Caco-2 (cell line): ENCODE measurements at regions not wholly inside any gene's neighbourhood (a gene's known extent, or its start where the extent isn't known, plus 50 kb on each side); places are given as distances from the start of the nearest gene placed in this dataset.
A peak's percentile ranks its signal among the peaks of the same experiment; 100 is the strongest.
"Not testable (repeated sequence)": the region's sequence is repeated elsewhere in the genome, so short reads cannot be mapped to it uniquely, and the experiment has no call there.

Source experiments
- BruUV-seq: library from RNA; stranded (reverse); fragments of 400-500 nt; replicated peaks from 2 replicates; lab custom pipeline; 2021; lab: Mats Ljungman, UMichigan
- CTCF ChIA-PET: fragments of 300-600 bp; sonication (Branson Sonifier 250); formaldehyde crosslinking; loops from one replicate; lab custom pipeline; 2022; ENCODE audit warnings: antibody characterized with exemption; lab: Charles Lee
- POLR2A ChIA-PET: fragments of 300-600 bp; sonication (Branson Sonifier 250); formaldehyde crosslinking; loops from one replicate; lab custom pipeline; 2022; ENCODE audit warnings: antibody characterized with exemption; lab: Charles Lee
- DNase-seq, 2 experiments: peaks; one replicate each; pipeline versions ENCODE4 v3.0.0 to v3.0.0-alpha.2; 2020 to 2022
- H3K27me3 ChIP-seq: replicated peaks from 2 replicates; pipeline ENCODE4 v1.6.0; 2011; ENCODE audit warnings: low read length; ENCODE audit not compliant: control insufficient read depth, insufficient read depth
- H3K36me3 ChIP-seq: 2 replicates; pipeline ENCODE4 v1.5.1; 2011; ENCODE audit warnings: low read length; ENCODE audit not compliant: control insufficient read depth, insufficient read depth
- H3K4me1 ChIP-seq: fragments of 250-450 bp; sonication (Bioruptor Pico); 2 replicates; pipeline ENCODE4 v1.5.1; 2020; ENCODE audit warnings: mild to moderate bottlenecking
- H3K4me3 ChIP-seq: 2 replicates; pipeline ENCODE4 v1.5.1; 2011; ENCODE audit warnings: low read depth, mild to moderate bottlenecking, control low read depth, low read length
- H3K9me3 ChIP-seq: fragments of 250-450 bp; sonication (Bioruptor Pico); 2 replicates; pipeline ENCODE4 v1.5.1; 2020; ENCODE audit warnings: mild to moderate bottlenecking, moderate library complexity
- H3K27ac Mint-ChIP-seq: one replicate; pipeline ENCODE4 v1.8.0; 2022; ENCODE audit warnings: mixed read lengths; ENCODE audit not compliant: unreplicated experiment
- H3K27me3 Mint-ChIP-seq: one replicate; pipeline ENCODE4 v1.8.0; 2022; ENCODE audit warnings: mixed read lengths; ENCODE audit not compliant: insufficient read depth, unreplicated experiment
- H3K36me3 Mint-ChIP-seq: one replicate; pipeline ENCODE4 v1.8.0; 2022; ENCODE audit warnings: mild to moderate bottlenecking, mixed read lengths; ENCODE audit not compliant: insufficient read depth, unreplicated experiment
- H3K4me1 Mint-ChIP-seq: one replicate; pipeline ENCODE4 v1.8.0; 2022; ENCODE audit warnings: low read depth, mixed read lengths; ENCODE audit not compliant: unreplicated experiment
- H3K4me3 Mint-ChIP-seq: one replicate; pipeline ENCODE4 v1.8.0; 2022; ENCODE audit warnings: mild to moderate bottlenecking, moderate library complexity, mixed read lengths; ENCODE audit not compliant: unreplicated experiment
- H3K9me3 Mint-ChIP-seq: one replicate; pipeline ENCODE4 v1.8.0; 2022; ENCODE audit warnings: mixed read lengths; ENCODE audit not compliant: unreplicated experiment
- intact Hi-C: fragments of 100-400 bp; cut with micrococcal nuclease; formaldehyde crosslinking; loops from one replicate; pipeline ENCODE4 v1.10.0; 2022; ENCODE audit not compliant: unreplicated experiment

GRCh38 chr6:60574723-60575122, 1711.3 kb downstream of the KHDRBS2 start:
- H3K27ac Mint-ChIP-seq, DNase-seq, H3K36me3 Mint-ChIP-seq, H3K4me1 Mint-ChIP-seq, H3K36me3 ChIP-seq, H3K27me3 Mint-ChIP-seq, POLR2A ChIA-PET, H3K4me3 ChIP-seq, H3K27me3 ChIP-seq, H3K4me3 Mint-ChIP-seq, H3K9me3 ChIP-seq, BruUV-seq, intact Hi-C loops, CTCF ChIA-PET, H3K4me1 ChIP-seq: not testable (repeated sequence)
- peaks cover 19% of the 10 kb centered on the region for H3K9me3 Mint-ChIP-seq

GRCh38 chr6:60572607-60573006, 1713.4 kb downstream of the KHDRBS2 start:
- H3K36me3 ChIP-seq, intact Hi-C loops, POLR2A ChIA-PET, H3K4me3 Mint-ChIP-seq, H3K27ac Mint-ChIP-seq, H3K4me1 Mint-ChIP-seq, H3K27me3 ChIP-seq, H3K36me3 Mint-ChIP-seq, H3K4me3 ChIP-seq, BruUV-seq, H3K27me3 Mint-ChIP-seq, H3K9me3 ChIP-seq, H3K4me1 ChIP-seq: not testable (repeated sequence)
- CTCF ChIA-PET, result interaction anchor here (0.6 kb wide), 1 partner anchor 186 kb away, joined by 4 read pairs; no protein-coding TSS in a partner anchor
- peak; percentile 27 to 43 for DNase-seq
- H3K9me3 Mint-ChIP-seq, result peaks cover 17% of the 10 kb centered on the region

GRCh38 chr6:60571293-60572016, 1714.6 kb downstream of the KHDRBS2 start:
- BruUV-seq, H3K4me3 ChIP-seq, H3K36me3 Mint-ChIP-seq, CTCF ChIA-PET, H3K4me1 Mint-ChIP-seq, POLR2A ChIA-PET, intact Hi-C loops, H3K27me3 Mint-ChIP-seq, H3K27ac Mint-ChIP-seq, H3K36me3 ChIP-seq, H3K27me3 ChIP-seq, H3K9me3 ChIP-seq, H3K4me3 Mint-ChIP-seq, H3K4me1 ChIP-seq: not testable (repeated sequence)
- H3K9me3 Mint-ChIP-seq, result peaks cover 10% of the 10 kb centered on the region
- DNase-seq, result peak in 1 of 2 experiments; percentile 1

GRCh38 chr6:60570599-60570998, 1715.4 kb downstream of the KHDRBS2 start:
- H3K4me1 Mint-ChIP-seq, H3K36me3 Mint-ChIP-seq, CTCF ChIA-PET, DNase-seq, H3K4me1 ChIP-seq, H3K9me3 Mint-ChIP-seq, H3K27me3 ChIP-seq, H3K36me3 ChIP-seq, H3K4me3 ChIP-seq, POLR2A ChIA-PET, intact Hi-C loops, H3K27ac Mint-ChIP-seq, H3K4me3 Mint-ChIP-seq, H3K9me3 ChIP-seq, BruUV-seq, H3K27me3 Mint-ChIP-seq: not testable (repeated sequence)

GRCh38 chr6:60567447-60568187, 1718.4 kb downstream of the KHDRBS2 start:
- POLR2A ChIA-PET, CTCF ChIA-PET, H3K4me3 Mint-ChIP-seq, DNase-seq, H3K9me3 Mint-ChIP-seq, H3K36me3 Mint-ChIP-seq, H3K4me1 ChIP-seq, H3K9me3 ChIP-seq, intact Hi-C loops, H3K36me3 ChIP-seq, BruUV-seq, H3K27me3 Mint-ChIP-seq, H3K27me3 ChIP-seq, H3K4me1 Mint-ChIP-seq, H3K27ac Mint-ChIP-seq, H3K4me3 ChIP-seq: not testable (repeated sequence)

GRCh38 chr6:60566387-60566786, 1719.6 kb downstream of the KHDRBS2 start:
- H3K4me1 ChIP-seq, DNase-seq, H3K36me3 Mint-ChIP-seq, H3K4me1 Mint-ChIP-seq, BruUV-seq, H3K27me3 Mint-ChIP-seq, H3K4me3 ChIP-seq, intact Hi-C loops, POLR2A ChIA-PET, H3K9me3 Mint-ChIP-seq, H3K36me3 ChIP-seq, H3K27ac Mint-ChIP-seq, H3K9me3 ChIP-seq, CTCF ChIA-PET, H3K4me3 Mint-ChIP-seq, H3K27me3 ChIP-seq: not testable (repeated sequence)

GRCh38 chr6:60559702-60560101, 1726.3 kb downstream of the KHDRBS2 start:
- H3K36me3 Mint-ChIP-seq, H3K4me1 ChIP-seq, H3K27me3 Mint-ChIP-seq, H3K4me3 ChIP-seq, POLR2A ChIA-PET, H3K9me3 ChIP-seq, H3K36me3 ChIP-seq, DNase-seq, H3K27me3 ChIP-seq, BruUV-seq, H3K27ac Mint-ChIP-seq, CTCF ChIA-PET, H3K4me3 Mint-ChIP-seq, intact Hi-C loops, H3K9me3 Mint-ChIP-seq, H3K4me1 Mint-ChIP-seq: not testable (repeated sequence)
